ENCODE measurements at regions not wholly inside any gene's neighbourhood (a gene's known extent, or its start where the extent isn't known, plus 50 kb on each side); places are given as distances from the start of the nearest gene placed in this dataset.

DNA sequence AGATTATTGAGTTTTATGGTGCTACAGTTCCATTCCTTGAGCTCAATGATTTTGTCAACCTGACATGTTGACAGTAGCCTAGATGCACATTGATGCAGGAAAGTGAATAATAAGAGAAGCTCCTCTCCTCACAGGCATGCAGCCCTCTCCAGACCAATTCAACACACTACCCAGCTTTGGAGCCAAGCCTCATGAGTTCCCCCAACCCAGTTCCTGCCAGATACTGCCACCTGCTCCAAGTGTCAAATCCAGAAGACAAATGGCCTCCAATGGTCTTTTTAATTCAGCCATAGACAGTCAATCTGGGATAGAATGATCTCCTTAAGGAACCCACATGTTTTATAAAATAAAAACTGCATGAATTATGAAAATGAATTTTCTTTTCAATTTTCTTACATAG lies 83.7 kb upstream of the ARHGEF3 start:
- TF ChIP-seq, protein P1, sequence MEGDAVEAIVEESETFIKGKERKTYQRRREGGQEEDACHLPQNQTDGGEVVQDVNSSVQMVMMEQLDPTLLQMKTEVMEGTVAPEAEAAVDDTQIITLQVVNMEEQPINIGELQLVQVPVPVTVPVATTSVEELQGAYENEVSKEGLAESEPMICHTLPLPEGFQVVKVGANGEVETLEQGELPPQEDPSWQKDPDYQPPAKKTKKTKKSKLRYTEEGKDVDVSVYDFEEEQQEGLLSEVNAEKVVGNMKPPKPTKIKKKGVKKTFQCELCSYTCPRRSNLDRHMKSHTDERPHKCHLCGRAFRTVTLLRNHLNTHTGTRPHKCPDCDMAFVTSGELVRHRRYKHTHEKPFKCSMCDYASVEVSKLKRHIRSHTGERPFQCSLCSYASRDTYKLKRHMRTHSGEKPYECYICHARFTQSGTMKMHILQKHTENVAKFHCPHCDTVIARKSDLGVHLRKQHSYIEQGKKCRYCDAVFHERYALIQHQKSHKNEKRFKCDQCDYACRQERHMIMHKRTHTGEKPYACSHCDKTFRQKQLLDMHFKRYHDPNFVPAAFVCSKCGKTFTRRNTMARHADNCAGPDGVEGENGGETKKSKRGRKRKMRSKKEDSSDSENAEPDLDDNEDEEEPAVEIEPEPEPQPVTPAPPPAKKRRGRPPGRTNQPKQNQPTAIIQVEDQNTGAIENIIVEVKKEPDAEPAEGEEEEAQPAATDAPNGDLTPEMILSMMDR (IDR thresholded peaks at IDR 0.05; ENCODE audit: unreplicated experiment) = no peak
- Mint-ChIP-seq H3K36me3 (no peaks in the 10 kb centered on the region), H3K27me3 (ENCODE audit: low read depth) (peaks cover 7% of the 10 kb centered on the region), H3K4me1 (peaks cover 39% of the 10 kb centered on the region), H3K9me3 (no peaks in the 10 kb centered on the region), H3K4me3 (no peak overlapping the region), H3K27ac (no peak overlapping the region)
- no peak for DNase-seq (ENCODE audit: low spot score in 2 of 2, unreplicated experiment in 2 of 2)

DNA sequence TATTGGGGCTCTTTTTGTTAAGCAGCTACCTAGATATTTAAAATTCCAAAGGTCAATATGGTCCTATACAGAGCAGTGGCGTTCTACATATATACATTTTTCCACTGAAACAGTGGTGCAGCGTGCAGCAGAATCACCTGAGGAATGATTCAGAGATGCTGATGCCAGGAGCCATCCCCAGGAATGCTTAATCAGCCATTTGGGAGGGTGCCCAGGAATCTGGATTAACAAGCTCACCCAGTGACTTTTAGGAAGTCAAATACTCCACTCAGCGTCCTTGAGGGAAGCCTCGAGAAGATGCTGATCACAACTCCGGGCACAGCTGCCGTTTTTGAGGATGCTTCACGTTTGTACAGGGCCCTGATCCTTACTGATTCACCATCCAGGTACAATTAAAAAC lies 82.6 kb upstream of the ARHGEF3 start:
- Mint-ChIP-seq H3K27me3 (ENCODE audit: low read depth) (peaks cover 7% of the 10 kb centered on the region), H3K4me1 (peaks cover 38% of the 10 kb centered on the region), H3K9me3 (no peaks in the 10 kb centered on the region), H3K4me3 (no peak overlapping the region), H3K27ac (no peak overlapping the region), H3K36me3 (no peaks in the 10 kb centered on the region)
- no peak for DNase-seq (ENCODE audit: low spot score in 2 of 2, unreplicated experiment in 2 of 2)
- TF ChIP-seq, protein P1 (IDR thresholded peaks at IDR 0.05; ENCODE audit: unreplicated experiment) = no peak

DNA sequence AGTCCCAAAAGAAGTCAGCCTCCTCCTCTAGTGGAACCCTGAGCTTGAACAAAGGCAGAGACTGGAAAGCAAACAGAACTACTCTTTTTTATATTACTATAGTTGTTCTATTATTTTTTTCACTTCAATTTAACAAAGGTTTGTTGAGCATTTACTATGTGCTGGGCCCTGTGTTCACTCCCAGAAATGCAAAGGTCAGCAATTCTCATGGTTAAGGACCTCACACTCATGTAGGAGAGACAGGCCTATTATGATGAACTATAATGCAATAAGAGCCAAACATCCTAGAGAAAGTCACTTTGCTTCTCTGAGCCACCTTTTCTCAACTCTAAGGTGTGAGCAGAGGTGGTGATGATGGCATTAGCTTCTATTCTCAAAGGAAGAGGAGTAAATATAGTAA lies 82.1 kb upstream of the ARHGEF3 start:
- no peak for DNase-seq (ENCODE audit: low spot score in 2 of 2, unreplicated experiment in 2 of 2)
- no peaks in the 10 kb centered on the region for H3K9me3 Mint-ChIP-seq
- H3K4me1 Mint-ChIP-seq = peaks cover 34% of the 10 kb centered on the region
- no peaks in the 10 kb centered on the region for H3K36me3 Mint-ChIP-seq
- TF ChIP-seq, protein P1 (IDR thresholded peaks at IDR 0.05; ENCODE audit: unreplicated experiment) = no peak
- no peak overlapping the region for H3K27ac Mint-ChIP-seq
- peaks cover 7% of the 10 kb centered on the region for H3K27me3 Mint-ChIP-seq (ENCODE audit: low read depth)
- no peak overlapping the region for H3K4me3 Mint-ChIP-seq

DNA sequence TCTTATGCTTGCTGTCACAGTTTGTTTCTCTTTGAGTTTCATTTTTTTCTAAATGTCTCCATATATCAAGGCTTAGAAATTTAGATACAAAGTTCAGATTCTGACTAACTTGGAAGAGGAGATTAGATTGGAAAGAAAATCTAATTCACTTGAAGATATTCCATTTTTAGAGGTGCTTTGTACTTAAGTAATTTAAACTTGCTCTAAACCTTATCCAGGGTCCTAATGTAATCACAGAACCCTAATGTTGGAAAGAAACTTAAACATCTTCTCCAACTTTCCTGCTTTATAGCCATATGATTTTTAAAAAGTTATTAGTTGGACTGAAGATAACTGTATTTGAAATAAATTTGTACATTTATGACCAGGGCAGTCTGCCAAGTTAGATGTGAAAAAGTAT lies 81.1 kb upstream of the ARHGEF3 start:
- no peaks in the 10 kb centered on the region for H3K9me3 Mint-ChIP-seq
- H3K36me3 Mint-ChIP-seq = no peaks in the 10 kb centered on the region
- TF ChIP-seq, protein P1 (IDR thresholded peaks at IDR 0.05; ENCODE audit: unreplicated experiment) = no peak
- H3K4me3 Mint-ChIP-seq = no peak overlapping the region
- no peak for DNase-seq (ENCODE audit: low spot score in 2 of 2, unreplicated experiment in 2 of 2)
- H3K27me3 Mint-ChIP-seq (ENCODE audit: low read depth) = peaks cover 7% of the 10 kb centered on the region
- peaks cover 37% of the 10 kb centered on the region for H3K4me1 Mint-ChIP-seq
- H3K27ac Mint-ChIP-seq = no peak overlapping the region

DNA sequence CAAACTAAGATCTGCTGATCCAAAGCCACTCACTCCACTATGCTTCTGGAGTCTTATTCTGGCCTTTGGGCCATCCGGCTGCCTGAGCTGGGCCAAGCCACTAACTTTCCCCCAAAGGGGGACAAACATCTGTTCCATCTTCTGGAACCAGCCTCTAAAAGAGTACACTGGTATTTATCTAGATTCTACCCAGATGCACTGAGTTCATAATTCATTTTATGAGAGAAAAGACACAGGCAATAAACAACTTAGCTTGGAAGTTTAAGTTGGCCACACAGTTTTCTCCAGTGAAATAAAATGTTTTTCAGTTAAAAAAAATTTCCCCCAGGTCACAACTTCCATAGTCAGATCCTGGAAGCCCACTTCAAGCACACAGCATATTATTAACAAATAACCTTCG lies 80.1 kb upstream of the ARHGEF3 start:
- TF ChIP-seq, protein P1 (IDR thresholded peaks at IDR 0.05; ENCODE audit: unreplicated experiment) = no peak
- H3K4me1 Mint-ChIP-seq = peaks cover 34% of the 10 kb centered on the region
- H3K9me3 Mint-ChIP-seq = no peaks in the 10 kb centered on the region
- peaks cover 2% of the 10 kb centered on the region for H3K27me3 Mint-ChIP-seq (ENCODE audit: low read depth)
- DNase-seq (ENCODE audit: low spot score in 2 of 2, unreplicated experiment in 2 of 2) = no peak
- H3K27ac Mint-ChIP-seq = no peak overlapping the region
- H3K4me3 Mint-ChIP-seq = no peak overlapping the region
- no peaks in the 10 kb centered on the region for H3K36me3 Mint-ChIP-seq
